Caco-2 (cell line): ENCODE measurements at regions not wholly inside any gene's neighbourhood (a gene's known extent, or its start where the extent isn't known, plus 50 kb on each side); places are given as distances from the start of the nearest gene placed in this dataset.

Source experiments
- BruUV-seq: library from RNA; stranded (reverse); fragments of 400-500 nt; replicated peaks from 2 replicates; lab custom pipeline; 2021; lab: Mats Ljungman, UMichigan
- CTCF ChIA-PET: fragments of 300-600 bp; sonication (Branson Sonifier 250); formaldehyde crosslinking; loops from one replicate; lab custom pipeline; 2022; ENCODE audit warnings: antibody characterized with exemption; lab: Charles Lee
- POLR2A ChIA-PET: fragments of 300-600 bp; sonication (Branson Sonifier 250); formaldehyde crosslinking; loops from one replicate; lab custom pipeline; 2022; ENCODE audit warnings: antibody characterized with exemption; lab: Charles Lee
- DNase-seq, 2 experiments: peaks; one replicate each; pipeline versions ENCODE4 v3.0.0 to v3.0.0-alpha.2; 2020 to 2022
- H3K27me3 ChIP-seq: replicated peaks from 2 replicates; pipeline ENCODE4 v1.6.0; 2011; ENCODE audit warnings: low read length; ENCODE audit not compliant: control insufficient read depth, insufficient read depth
- H3K36me3 ChIP-seq: 2 replicates; pipeline ENCODE4 v1.5.1; 2011; ENCODE audit warnings: low read length; ENCODE audit not compliant: control insufficient read depth, insufficient read depth
- H3K4me1 ChIP-seq: fragments of 250-450 bp; sonication (Bioruptor Pico); 2 replicates; pipeline ENCODE4 v1.5.1; 2020; ENCODE audit warnings: mild to moderate bottlenecking
- H3K4me3 ChIP-seq: 2 replicates; pipeline ENCODE4 v1.5.1; 2011; ENCODE audit warnings: low read depth, mild to moderate bottlenecking, control low read depth, low read length
- H3K9me3 ChIP-seq: fragments of 250-450 bp; sonication (Bioruptor Pico); 2 replicates; pipeline ENCODE4 v1.5.1; 2020; ENCODE audit warnings: mild to moderate bottlenecking, moderate library complexity
- H3K27ac Mint-ChIP-seq: one replicate; pipeline ENCODE4 v1.8.0; 2022; ENCODE audit warnings: mixed read lengths; ENCODE audit not compliant: unreplicated experiment
- H3K27me3 Mint-ChIP-seq: one replicate; pipeline ENCODE4 v1.8.0; 2022; ENCODE audit warnings: mixed read lengths; ENCODE audit not compliant: insufficient read depth, unreplicated experiment
- H3K36me3 Mint-ChIP-seq: one replicate; pipeline ENCODE4 v1.8.0; 2022; ENCODE audit warnings: mild to moderate bottlenecking, mixed read lengths; ENCODE audit not compliant: insufficient read depth, unreplicated experiment
- H3K4me1 Mint-ChIP-seq: one replicate; pipeline ENCODE4 v1.8.0; 2022; ENCODE audit warnings: low read depth, mixed read lengths; ENCODE audit not compliant: unreplicated experiment
- H3K4me3 Mint-ChIP-seq: one replicate; pipeline ENCODE4 v1.8.0; 2022; ENCODE audit warnings: mild to moderate bottlenecking, moderate library complexity, mixed read lengths; ENCODE audit not compliant: unreplicated experiment
- H3K9me3 Mint-ChIP-seq: one replicate; pipeline ENCODE4 v1.8.0; 2022; ENCODE audit warnings: mixed read lengths; ENCODE audit not compliant: unreplicated experiment
- intact Hi-C: fragments of 100-400 bp; cut with micrococcal nuclease; formaldehyde crosslinking; loops from one replicate; pipeline ENCODE4 v1.10.0; 2022; ENCODE audit not compliant: unreplicated experiment
- TF ChIP-seq, protein P1 (sequence below), 2 experiments: fragments of 200-600 bp in 1 of 2; IDR thresholded peaks; 1 replicate in 1 of 2; 2 replicates in 1 of 2; pipeline versions ENCODE4 v1.5.1 to v1.8.0; 2011 to 2022; ENCODE audit warnings: antibody characterized with exemption in 1 of 2, control low read depth in 1 of 2, inconsistent platforms in 1 of 2, low read depth in 1 of 2, low read length in 1 of 2, mild to moderate bottlenecking in 1 of 2, moderate library complexity in 1 of 2; ENCODE audit not compliant: insufficient read depth in 1 of 2, severe bottlenecking in 1 of 2, unreplicated experiment in 1 of 2

DNA sequence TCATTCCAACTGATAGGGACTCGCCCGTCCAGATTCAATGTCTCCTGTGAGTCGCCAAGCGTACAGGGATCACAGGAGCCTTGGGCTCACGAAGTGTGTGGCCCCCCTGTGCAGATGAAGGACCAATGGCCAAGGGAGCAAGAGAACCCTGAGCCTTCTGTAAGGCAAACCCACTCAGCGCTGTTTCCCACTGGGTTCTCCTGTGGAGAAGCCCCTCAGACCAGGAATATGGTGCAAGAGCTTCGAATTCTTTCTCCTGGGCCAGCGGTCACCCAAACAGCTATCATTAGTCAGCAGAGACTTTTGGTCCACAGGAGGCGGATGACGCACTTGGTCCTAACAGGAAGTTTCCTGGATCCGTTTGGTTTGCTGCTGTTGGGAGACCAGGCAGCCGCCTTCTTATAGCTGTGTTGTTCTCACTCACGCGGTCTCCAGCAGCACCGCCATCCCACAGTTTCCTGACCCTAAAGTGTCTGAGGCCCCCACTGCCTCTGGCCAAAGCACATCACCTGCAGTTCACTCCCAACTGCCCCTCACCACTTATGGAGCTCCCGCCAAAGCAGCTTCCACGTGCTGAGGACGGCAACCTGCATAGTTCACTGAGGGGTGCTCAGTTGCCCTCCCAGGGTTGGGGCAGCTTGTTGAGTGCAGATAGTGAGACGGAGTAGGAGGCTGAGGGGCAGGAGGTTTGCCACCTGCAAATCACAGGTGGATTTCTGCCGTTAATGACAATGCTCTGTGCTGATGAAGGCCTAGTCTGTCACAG is 268.6 kb downstream of the ERMARD start:
- peaks cover 6% of the 10 kb centered on the region for H3K4me1 Mint-ChIP-seq
- CTCF ChIA-PET: no interaction called here
- H3K4me3 ChIP-seq: no peak overlapping the region
- POLR2A ChIA-PET: no interaction called here
- no peaks in the 10 kb centered on the region for H3K9me3 ChIP-seq
- H3K9me3 Mint-ChIP-seq: no peaks in the 10 kb centered on the region
- no peaks in the 10 kb centered on the region for H3K36me3 ChIP-seq
- H3K27ac Mint-ChIP-seq: no peak overlapping the region
- H3K4me3 Mint-ChIP-seq: no peak overlapping the region
- no peaks in the 10 kb centered on the region for H3K36me3 Mint-ChIP-seq
- no peaks in the 10 kb centered on the region for H3K27me3 ChIP-seq
- no TSS peak for BruUV-seq
- no peak for DNase-seq
- H3K27me3 Mint-ChIP-seq: no peaks in the 10 kb centered on the region
- intact Hi-C loops: no loop called here
- TF ChIP-seq, protein P1, sequence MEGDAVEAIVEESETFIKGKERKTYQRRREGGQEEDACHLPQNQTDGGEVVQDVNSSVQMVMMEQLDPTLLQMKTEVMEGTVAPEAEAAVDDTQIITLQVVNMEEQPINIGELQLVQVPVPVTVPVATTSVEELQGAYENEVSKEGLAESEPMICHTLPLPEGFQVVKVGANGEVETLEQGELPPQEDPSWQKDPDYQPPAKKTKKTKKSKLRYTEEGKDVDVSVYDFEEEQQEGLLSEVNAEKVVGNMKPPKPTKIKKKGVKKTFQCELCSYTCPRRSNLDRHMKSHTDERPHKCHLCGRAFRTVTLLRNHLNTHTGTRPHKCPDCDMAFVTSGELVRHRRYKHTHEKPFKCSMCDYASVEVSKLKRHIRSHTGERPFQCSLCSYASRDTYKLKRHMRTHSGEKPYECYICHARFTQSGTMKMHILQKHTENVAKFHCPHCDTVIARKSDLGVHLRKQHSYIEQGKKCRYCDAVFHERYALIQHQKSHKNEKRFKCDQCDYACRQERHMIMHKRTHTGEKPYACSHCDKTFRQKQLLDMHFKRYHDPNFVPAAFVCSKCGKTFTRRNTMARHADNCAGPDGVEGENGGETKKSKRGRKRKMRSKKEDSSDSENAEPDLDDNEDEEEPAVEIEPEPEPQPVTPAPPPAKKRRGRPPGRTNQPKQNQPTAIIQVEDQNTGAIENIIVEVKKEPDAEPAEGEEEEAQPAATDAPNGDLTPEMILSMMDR (IDR thresholded peaks at IDR 0.05; ENCODE audit: insufficient read depth in 1 of 2, low read depth in 1 of 2, low read length in 1 of 2, severe bottlenecking in 1 of 2, unreplicated experiment in 1 of 2): no peak
- H3K4me1 ChIP-seq: peaks cover 5% of the 10 kb centered on the region

DNA sequence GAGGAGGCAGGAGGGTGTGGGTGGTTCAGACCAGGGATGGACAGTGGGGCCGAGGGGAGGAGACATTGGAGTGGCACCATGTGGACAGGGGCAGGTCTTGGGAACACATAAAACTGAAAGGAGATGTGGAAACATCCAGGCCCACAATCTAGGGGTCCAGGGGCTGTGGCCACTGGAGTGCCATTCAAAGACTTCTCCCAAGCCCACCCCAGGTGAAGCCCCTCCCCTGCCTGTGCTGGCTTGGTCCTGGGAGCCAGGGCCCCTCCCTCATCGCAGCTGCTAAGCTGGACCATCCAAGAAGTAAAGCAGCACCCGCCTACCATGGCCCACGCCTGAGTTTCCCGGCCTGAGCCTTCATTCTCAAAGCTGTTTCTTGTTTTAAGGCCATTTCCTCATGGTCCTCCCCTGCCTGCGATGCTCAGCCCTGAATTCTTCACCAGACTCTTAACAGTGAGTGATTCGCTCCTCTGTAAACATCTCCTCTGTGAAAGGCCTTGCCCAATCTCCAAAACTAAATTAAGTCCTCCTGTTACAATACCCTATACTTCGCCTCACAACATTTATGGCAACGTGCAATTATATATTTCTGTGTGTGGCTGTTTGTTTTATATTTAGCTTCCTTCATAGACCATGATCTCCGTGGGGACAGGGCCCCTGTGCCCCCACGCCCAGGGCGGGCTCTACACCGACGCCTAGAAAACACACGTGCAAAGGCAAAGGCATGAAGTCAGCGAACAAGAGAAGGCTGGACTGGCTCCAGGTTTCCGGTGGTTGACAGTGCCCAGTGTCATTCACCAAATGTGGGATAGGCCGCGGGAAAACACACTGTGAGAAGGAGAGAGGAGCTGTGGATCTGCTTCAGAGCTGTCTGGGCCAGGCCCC is 267.8 kb downstream of the ERMARD start:
- TF ChIP-seq, protein P1 (IDR thresholded peaks at IDR 0.05; ENCODE audit: insufficient read depth in 1 of 2, low read depth in 1 of 2, low read length in 1 of 2, severe bottlenecking in 1 of 2, unreplicated experiment in 1 of 2): no peak
- H3K27ac Mint-ChIP-seq: peak overlapping the region; percentile 20
- peaks cover 6% of the 10 kb centered on the region for H3K4me1 Mint-ChIP-seq
- no peaks in the 10 kb centered on the region for H3K9me3 Mint-ChIP-seq
- ChIA-PET CTCF (no interaction called here), POLR2A (no interaction called here)
- H3K36me3 ChIP-seq: no peaks in the 10 kb centered on the region
- H3K4me3 Mint-ChIP-seq: no peak overlapping the region
- no peak for DNase-seq
- intact Hi-C loops: no loop called here
- BruUV-seq: no TSS peak
- H3K9me3 ChIP-seq: no peaks in the 10 kb centered on the region
- no peaks in the 10 kb centered on the region for H3K4me1 ChIP-seq
- H3K27me3 ChIP-seq: no peaks in the 10 kb centered on the region
- no peaks in the 10 kb centered on the region for H3K36me3 Mint-ChIP-seq
- H3K4me3 ChIP-seq: no peak overlapping the region
- no peaks in the 10 kb centered on the region for H3K27me3 Mint-ChIP-seq

DNA sequence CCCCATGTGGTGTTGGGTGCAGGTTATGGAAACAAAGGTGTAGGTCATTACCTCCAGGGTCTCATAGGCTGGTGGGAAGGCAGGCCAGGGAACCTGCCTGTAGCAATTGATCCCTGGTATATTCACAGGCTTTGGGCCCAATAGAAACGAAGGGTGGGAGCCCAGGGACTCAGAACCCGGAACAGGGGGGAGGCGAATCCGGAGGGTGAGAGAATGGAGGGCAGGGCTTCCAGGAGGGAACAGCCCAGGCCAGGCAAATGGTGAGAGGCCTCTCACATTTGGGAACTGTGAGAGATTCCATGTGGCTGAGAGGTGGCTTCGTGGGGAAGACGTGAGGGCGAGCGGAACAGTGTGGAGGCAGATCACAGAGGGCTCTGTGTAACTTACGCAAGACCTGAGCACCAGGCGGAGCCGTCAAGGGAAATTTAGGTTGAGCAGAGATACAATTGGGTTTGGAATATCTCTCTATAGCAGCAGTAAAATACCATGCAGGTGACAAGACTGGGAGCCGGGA is 267.1 kb downstream of the ERMARD start:
- ChIA-PET POLR2A (no interaction called here), CTCF (no interaction called here)
- intact Hi-C loops: no loop called here

More for the DNA sequence above, 267.1 kb downstream of the ERMARD start:
- H3K36me3 Mint-ChIP-seq: no peaks in the 10 kb centered on the region
- TF ChIP-seq, protein P1 (IDR thresholded peaks at IDR 0.05; ENCODE audit: insufficient read depth in 1 of 2, low read depth in 1 of 2, low read length in 1 of 2, severe bottlenecking in 1 of 2, unreplicated experiment in 1 of 2): no peak
- H3K4me3 Mint-ChIP-seq: no peak overlapping the region
- H3K4me3 ChIP-seq: no peak overlapping the region
- DNase-seq: no peak
- no peaks in the 10 kb centered on the region for H3K4me1 ChIP-seq
- no peaks in the 10 kb centered on the region for H3K27me3 ChIP-seq
- H3K9me3 Mint-ChIP-seq: no peaks in the 10 kb centered on the region
- BruUV-seq: no TSS peak
- H3K36me3 ChIP-seq: no peaks in the 10 kb centered on the region
- H3K27me3 Mint-ChIP-seq: no peaks in the 10 kb centered on the region
- H3K9me3 ChIP-seq: no peaks in the 10 kb centered on the region
- peak overlapping the region; percentile 20 for H3K27ac Mint-ChIP-seq
- peaks cover 6% of the 10 kb centered on the region for H3K4me1 Mint-ChIP-seq
